ENCODE measurements at regions not wholly inside any gene's neighbourhood (a gene's known extent, or its start where the extent isn't known, plus 50 kb on each side); places are given as distances from the start of the nearest gene placed in this dataset.

- TF ChIP-seq POLR2AphosphoS5 (IDR thresholded peaks at IDR 0.05; ENCODE audit: low read depth) = 0 out of 2 replicates have a peak, but pooled peaks have one; percentile 10
- TF ChIP-seq, protein P1, sequence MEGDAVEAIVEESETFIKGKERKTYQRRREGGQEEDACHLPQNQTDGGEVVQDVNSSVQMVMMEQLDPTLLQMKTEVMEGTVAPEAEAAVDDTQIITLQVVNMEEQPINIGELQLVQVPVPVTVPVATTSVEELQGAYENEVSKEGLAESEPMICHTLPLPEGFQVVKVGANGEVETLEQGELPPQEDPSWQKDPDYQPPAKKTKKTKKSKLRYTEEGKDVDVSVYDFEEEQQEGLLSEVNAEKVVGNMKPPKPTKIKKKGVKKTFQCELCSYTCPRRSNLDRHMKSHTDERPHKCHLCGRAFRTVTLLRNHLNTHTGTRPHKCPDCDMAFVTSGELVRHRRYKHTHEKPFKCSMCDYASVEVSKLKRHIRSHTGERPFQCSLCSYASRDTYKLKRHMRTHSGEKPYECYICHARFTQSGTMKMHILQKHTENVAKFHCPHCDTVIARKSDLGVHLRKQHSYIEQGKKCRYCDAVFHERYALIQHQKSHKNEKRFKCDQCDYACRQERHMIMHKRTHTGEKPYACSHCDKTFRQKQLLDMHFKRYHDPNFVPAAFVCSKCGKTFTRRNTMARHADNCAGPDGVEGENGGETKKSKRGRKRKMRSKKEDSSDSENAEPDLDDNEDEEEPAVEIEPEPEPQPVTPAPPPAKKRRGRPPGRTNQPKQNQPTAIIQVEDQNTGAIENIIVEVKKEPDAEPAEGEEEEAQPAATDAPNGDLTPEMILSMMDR (IDR thresholded peaks at IDR 0.05; ENCODE audit: insufficient read depth, low read length) = peak; percentile 82
Observed at GRCh38 chr11:64489831-64490441, 65.8 kb upstream of the SLC22A11 start.
